GM12874 (cell line): ENCODE measurements at regions not wholly inside any gene's neighbourhood (a gene's known extent, or its start where the extent isn't known, plus 50 kb on each side); places are given as distances from the start of the nearest gene placed in this dataset.

ENCODE experiments used
- CTCF ChIP-seq: IDR thresholded peaks from 2 replicates; pipeline ENCODE4 v1.5.1; 2011; ENCODE audit warnings: low read depth, mild to moderate bottlenecking, control low read depth, low read length, moderate library complexity; ENCODE audit not compliant: insufficient read depth

- no peak for TF ChIP-seq CTCF
Observed at GRCh38 chr12:82187011-82187410, 171.2 kb downstream of the CCDC59 start.

- TF ChIP-seq CTCF, result no peak
Observed at GRCh38 chr12:82186282-82186681, 171.9 kb downstream of the CCDC59 start.

- no peak for TF ChIP-seq CTCF
Observed at GRCh38 chr12:82184844-82185243, 173.3 kb downstream of the CCDC59 start.

- no peak for TF ChIP-seq CTCF
Observed at GRCh38 chr12:82182601-82183190, 175.5 kb downstream of the CCDC59 start.

GRCh38 chr12:82176761-82177490 is 181.3 kb downstream of the CCDC59 start:
- TF ChIP-seq CTCF, result no peak

- no peak for TF ChIP-seq CTCF
Observed at GRCh38 chr12:82176026-82176425, 182.2 kb downstream of the CCDC59 start.

- TF ChIP-seq CTCF, result no peak
Observed at GRCh38 chr12:82174936-82175335, 183.3 kb downstream of the CCDC59 start.
